H1 (cell line): ENCODE measurements at regions not wholly inside any gene's neighbourhood (a gene's known extent, or its start where the extent isn't known, plus 50 kb on each side); places are given as distances from the start of the nearest gene placed in this dataset.

Experiments
- CHD7 ChIP-seq: fragments of 300-600 bp; sonication (generic); IDR thresholded peaks from 2 replicates; pipeline ENCODE4 v1.7.1; 2012; ENCODE audit warnings: low read length, moderate library complexity, mild to moderate bottlenecking, inconsistent platforms; ENCODE audit not compliant: insufficient replicate concordance
- JUND ChIP-seq: IDR thresholded peaks from 2 replicates; pipeline ENCODE4 v1.6.1; 2011; ENCODE audit warnings: mild to moderate bottlenecking, improper control_type of control experiment, low read length
- POLR2AphosphoS5 ChIP-seq: IDR thresholded peaks from 2 replicates; pipeline ENCODE4 v1.6.1; 2011; ENCODE audit warnings: low read depth, low read length
- SIN3A ChIP-seq, 2 experiments: IDR thresholded peaks in 1 of 2; conservative IDR thresholded peaks in 1 of 2; 2 replicates each; pipeline ENCODE4 v1.6.1; 2011 to 2012; ENCODE audit warnings: low read length in 2 of 2, improper control_type of control experiment in 1 of 2, low read depth in 1 of 2, mild to moderate bottlenecking in 1 of 2

DNA sequence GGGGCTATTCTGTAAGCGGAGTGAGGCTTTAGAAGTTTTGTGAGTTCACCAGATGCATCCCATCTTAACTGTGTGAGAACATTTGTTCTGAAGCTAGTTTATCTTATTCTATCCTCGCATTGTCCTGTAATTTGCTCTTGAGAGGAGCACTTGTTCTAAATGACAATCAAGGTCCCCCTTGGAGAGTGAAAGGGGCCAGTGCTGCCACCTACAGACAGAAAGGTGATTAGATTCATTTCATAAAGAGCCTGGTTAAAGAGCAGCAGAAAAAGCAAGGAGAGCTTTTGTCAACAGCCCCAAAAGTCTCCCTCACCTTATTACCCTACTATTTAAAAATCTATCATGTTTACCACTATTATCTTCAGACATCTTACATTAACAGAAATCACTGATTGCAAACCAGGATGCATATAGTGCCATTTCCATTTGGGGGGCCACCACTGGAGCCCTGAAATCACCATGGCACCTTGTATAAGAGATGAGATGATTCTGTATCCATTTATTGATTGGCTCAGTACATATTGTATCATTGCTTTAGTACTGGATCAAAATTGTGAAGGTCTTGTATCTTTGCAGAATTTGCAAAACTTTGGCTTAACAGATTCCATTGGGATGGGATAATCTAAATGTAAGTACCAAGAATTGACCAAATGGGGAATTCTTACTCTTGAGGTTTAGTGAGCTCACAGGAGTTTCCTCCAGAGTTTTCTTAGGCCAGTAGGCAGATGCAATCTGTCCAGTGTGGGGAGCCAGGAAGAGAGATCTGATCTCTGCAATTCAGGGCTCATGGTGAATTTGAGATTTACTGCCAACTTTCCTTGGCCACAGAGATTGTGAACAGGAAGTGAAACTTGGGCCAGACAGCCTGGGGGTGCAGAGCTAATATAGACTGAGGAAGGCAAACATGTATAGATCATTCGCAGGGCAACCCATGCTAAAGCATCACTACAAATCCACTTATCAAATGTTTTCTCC is 64.3 kb upstream of the TRABD2B start (continued):
- TF ChIP-seq CHD7: no peak
- TF ChIP-seq SIN3A (conservative IDR thresholded peaks at IDR 0.05 in 1 of 2, IDR thresholded peaks at IDR 0.05 in 1 of 2; ENCODE audit: low read depth in 1 of 2, low read length in 2 of 2): 0 out of 4 replicates have a peak, but pooled peaks of 1 of the 2 experiments have one; percentile 17
- TF ChIP-seq POLR2AphosphoS5: no peak
- no peak for TF ChIP-seq JUND
